ENCODE measurements at regions not wholly inside any gene's neighbourhood (a gene's known extent, or its start where the extent isn't known, plus 50 kb on each side); places are given as distances from the start of the nearest gene placed in this dataset.

- Histone ChIP-seq H3K79me2 (ENCODE audit: control insufficient read depth in 1 of 2, insufficient read depth in 2 of 2, low read length in 2 of 2) (no peaks in the 10 kb centered on the region), H3K56ac (replicated peaks; ENCODE audit: insufficient read length, low read depth, low read length) (no peak overlapping the region), H3K9me3 (ENCODE audit: insufficient read depth in 2 of 2, low read depth in 1 of 2, low read length in 1 of 2) (no peaks in the 10 kb centered on the region), H4K8ac (ENCODE audit: extremely low read depth, insufficient read depth, low read length) (no peak overlapping the region), H4K20me1 (replicated peaks in 1 of 2; ENCODE audit: control insufficient read depth in 1 of 2, insufficient read depth in 2 of 2, low read length in 2 of 2) (no peaks in the 10 kb centered on the region), H3K27me3 (replicated peaks in 1 of 4; ENCODE audit: control insufficient read depth in 3 of 4, extremely low read depth in 1 of 4, insufficient read depth in 3 of 4, low read length in 3 of 4) (no peaks in the 10 kb centered on the region), H2AK5ac (ENCODE audit: low read depth, low read length) (no peak overlapping the region), H2BK5ac (ENCODE audit: low read depth, low read length) (no peak overlapping the region), H3K23ac (ENCODE audit: insufficient read length) (no peak overlapping the region), H2BK120ac (replicated peaks; ENCODE audit: low read depth, low read length) (no peak overlapping the region), H3K27ac (ENCODE audit: low read depth, low read length) (no peak overlapping the region), H2BK15ac (ENCODE audit: low read length) (no peak overlapping the region), H3K36me3 (ENCODE audit: control insufficient read depth in 2 of 4, insufficient read depth in 4 of 4, low read length in 3 of 4) (no peaks in the 10 kb centered on the region), H4K5ac (ENCODE audit: insufficient read length, low read depth, low read length) (no peak overlapping the region), H3K23me2 (ENCODE audit: low read depth, low read length) (no peaks in the 10 kb centered on the region), H3K9ac (replicated peaks in 1 of 4; ENCODE audit: extremely low read depth in 1 of 4, low read depth in 3 of 4, low read length in 3 of 4) (no peak overlapping the region), H3K4ac (replicated peaks; ENCODE audit: insufficient read length, low read depth, low read length) (no peak overlapping the region), H3K4me1 (replicated peaks in 1 of 4; ENCODE audit: control insufficient read depth in 3 of 4, insufficient read depth in 4 of 4, low read length in 3 of 4) (no peaks in the 10 kb centered on the region; a peak in 1 of 7 replicates), H3K18ac (ENCODE audit: extremely low read depth, low read length) (no peak overlapping the region), H2BK20ac (ENCODE audit: low read length) (no peak overlapping the region), H2AFZ (ENCODE audit: low read length) (no peak overlapping the region), H3K79me1 (ENCODE audit: low read depth, low read length) (no peaks in the 10 kb centered on the region), H3K4me2 (ENCODE audit: insufficient read depth in 1 of 2, low read depth in 2 of 2, low read length in 2 of 2) (no peak overlapping the region), H3K14ac (ENCODE audit: insufficient read length) (no peak overlapping the region), H4K91ac (replicated peaks; ENCODE audit: insufficient read length, low read length) (no peak overlapping the region), H2BK12ac (ENCODE audit: low read depth, low read length) (no peak overlapping the region), H3K4me3 (ENCODE audit: extremely low read depth in 1 of 4, insufficient read depth in 2 of 4, low read depth in 3 of 4, low read length in 4 of 4) (no peak overlapping the region)
- ChIA-PET POLR2A (ENCODE audit: partially characterized antibody) (no interaction called here), CTCF (ENCODE audit: partially characterized antibody) (no interaction called here)
- DNase-seq (ENCODE audit: low read depth in 1 of 2, low spot score in 2 of 2), result no peak
- no peak for TF ChIP-seq RNF2 (IDR thresholded peaks at IDR 0.05; ENCODE audit: borderline replicate concordance, low read depth, low read length, missing control alignments, poor library complexity, severe bottlenecking)
- no peak for TF ChIP-seq TEAD4 (IDR thresholded peaks at IDR 0.05; ENCODE audit: low read depth, low read length)
- no peak for TF ChIP-seq POU5F1 (IDR thresholded peaks at IDR 0.05; ENCODE audit: low read depth, low read length)
- TF ChIP-seq ATF2 (IDR thresholded peaks at IDR 0.05; ENCODE audit: low read length), result no peak
- peak; percentile 58 for TF ChIP-seq MAFK (IDR thresholded peaks at IDR 0.05; ENCODE audit: low read depth, low read length)
- 95% methylated on average over 4 of the region's 4 CpGs; no CpG with 5 or more reads in 1 of the 2 experiments for WGBS, 2 experiments (ENCODE audit: extremely low coverage in 1 of 2, insufficient coverage in 1 of 2, insufficient read length in 1 of 2, insufficient replicate concordance in 2 of 2, low coverage in 1 of 2, low lambda C conversion rate in 2 of 2, missing lambda C conversion rate in 1 of 2)
- no peak for FAIRE-seq
These were observed 105.8 kb downstream of the BMP4 start for GRCh38 chr14:53850714-53851296.

Measured in H1 (cell line).